ENCODE measurements at regions not wholly inside any gene's neighbourhood (a gene's known extent, or its start where the extent isn't known, plus 50 kb on each side); places are given as distances from the start of the nearest gene placed in this dataset.
"Not testable (repeated sequence)": the region's sequence is repeated elsewhere in the genome, so short reads cannot be mapped to it uniquely, and the experiment has no call there.

DNA sequence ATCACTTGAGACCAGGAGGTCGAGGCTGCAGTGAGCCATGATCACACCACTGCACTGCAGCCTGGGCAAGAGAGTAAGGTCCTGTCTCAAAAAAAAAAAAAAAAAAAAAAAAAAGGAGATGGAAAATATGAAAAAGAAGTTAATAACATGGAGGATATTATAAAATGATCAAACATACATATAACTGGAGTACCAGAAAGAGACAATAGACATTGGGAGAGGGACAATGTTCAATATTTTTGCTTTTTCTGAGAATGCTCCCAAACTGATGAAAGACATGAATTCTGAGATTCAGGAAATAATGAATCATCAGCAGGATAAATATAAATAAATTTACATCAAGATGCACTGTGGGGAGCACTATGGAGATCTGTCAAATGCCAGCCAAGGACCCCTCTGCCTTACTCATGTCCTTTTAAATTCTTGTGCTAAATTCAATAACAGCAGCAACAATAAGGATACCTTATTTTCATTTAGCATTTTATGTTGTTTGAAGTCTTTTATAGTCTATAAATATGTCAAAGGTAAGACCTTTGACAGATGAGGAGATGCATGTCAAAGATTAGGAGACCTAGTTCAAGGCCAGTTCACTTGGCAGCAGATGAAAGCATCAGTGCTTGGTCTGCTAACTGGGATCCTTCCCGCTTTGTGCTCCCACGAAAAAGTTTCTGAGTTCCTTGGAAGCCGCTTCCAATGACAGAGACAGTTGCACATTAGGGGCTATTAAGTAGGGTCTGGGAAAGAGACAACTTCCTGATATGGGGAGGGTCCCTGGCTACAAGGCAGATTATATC is 97.7 kb downstream of the TLR5 start:
- Mint-ChIP-seq H3K4me1 (no peaks in the 10 kb centered on the region), H3K4me3 (no peak overlapping the region), H3K27ac (no peak overlapping the region), H3K36me3 (ENCODE audit: low read depth) (no peaks in the 10 kb centered on the region), H3K27me3 (peaks cover 24% of the 10 kb centered on the region)
- H3K9me3 ChIP-seq (ENCODE audit: control insufficient read depth, low read length, poor library complexity, severe bottlenecking) = no peaks in the 10 kb centered on the region
- no peak for ATAC-seq
- no peak for DNase-seq

DNA sequence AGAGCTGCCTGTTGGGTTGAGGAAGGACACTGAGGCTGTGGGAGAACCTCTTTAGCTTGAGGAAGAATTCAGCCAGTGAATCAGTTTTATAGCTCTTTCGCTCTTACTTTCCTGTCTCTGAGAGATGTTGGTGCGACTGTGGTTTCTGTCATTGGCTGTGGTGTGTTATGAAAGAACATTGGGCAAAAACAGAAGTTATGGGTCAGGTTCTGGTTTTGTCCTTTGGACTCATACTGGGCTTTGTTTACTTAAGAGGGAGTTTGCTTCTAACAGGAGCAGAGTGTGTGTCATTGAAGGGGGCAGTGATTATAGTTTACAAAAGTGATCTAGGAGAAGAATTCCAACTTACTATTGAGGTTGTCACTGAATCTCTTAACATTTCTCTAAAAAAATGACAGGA is 97.0 kb downstream of the TLR5 start:
- H3K36me3 Mint-ChIP-seq (ENCODE audit: low read depth) = no peaks in the 10 kb centered on the region
- H3K27ac Mint-ChIP-seq = no peak overlapping the region
- H3K4me1 Mint-ChIP-seq = no peaks in the 10 kb centered on the region
- DNase-seq (no peak), ATAC-seq (no peak)
- H3K27me3 Mint-ChIP-seq = peaks cover 18% of the 10 kb centered on the region
- H3K9me3 ChIP-seq (ENCODE audit: control insufficient read depth, low read length, poor library complexity, severe bottlenecking) = no peaks in the 10 kb centered on the region
- H3K4me3 Mint-ChIP-seq = no peak overlapping the region

DNA sequence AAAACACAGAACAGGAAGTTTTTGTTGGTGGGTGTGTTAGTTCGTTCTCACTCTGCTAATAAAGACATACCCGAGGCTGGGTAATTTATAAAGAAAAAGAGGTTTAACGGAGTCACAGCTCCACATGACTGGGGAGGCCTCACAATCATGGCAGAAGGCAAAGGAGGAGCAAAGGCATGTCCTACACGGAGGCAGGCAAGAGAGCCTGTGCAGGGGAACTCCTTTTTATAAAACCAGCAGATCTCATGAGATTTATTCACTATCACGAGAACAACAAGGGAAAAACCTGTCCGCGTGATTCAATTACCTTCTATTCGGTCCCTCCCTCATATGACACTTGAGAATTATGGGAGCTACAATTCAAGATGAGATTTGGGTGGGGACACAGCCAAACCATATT is 96.6 kb downstream of the TLR5 start:
- not testable (repeated sequence) for H3K4me1 Mint-ChIP-seq; H3K27ac Mint-ChIP-seq; H3K9me3 ChIP-seq (ENCODE audit: control insufficient read depth, low read length, poor library complexity, severe bottlenecking); H3K4me3 Mint-ChIP-seq; H3K36me3 Mint-ChIP-seq (ENCODE audit: low read depth); ATAC-seq; DNase-seq
- H3K27me3 Mint-ChIP-seq = peaks cover 14% of the 10 kb centered on the region

DNA sequence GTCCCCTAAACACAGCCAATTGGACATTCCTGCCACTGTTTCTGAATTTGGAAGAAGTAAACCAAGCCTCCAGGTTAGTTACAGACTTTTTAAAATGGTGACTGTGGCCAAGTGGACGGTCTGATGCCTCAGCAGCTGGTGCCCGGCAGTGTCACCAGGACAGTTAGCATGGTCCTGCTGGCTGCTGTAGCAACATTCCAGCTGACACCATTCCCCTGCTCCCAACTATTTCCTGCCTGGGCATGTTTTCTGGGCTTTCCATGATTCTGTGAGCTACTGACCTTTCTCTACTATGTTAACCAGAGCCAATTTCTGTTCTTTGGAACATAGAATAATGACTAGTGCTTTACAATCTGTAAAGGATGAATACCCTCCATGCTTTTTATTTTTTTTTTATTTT is 95.0 kb downstream of the TLR5 start:
- H3K27ac Mint-ChIP-seq = no peak overlapping the region
- no peak overlapping the region for H3K4me3 Mint-ChIP-seq
- H3K9me3 ChIP-seq (ENCODE audit: control insufficient read depth, low read length, poor library complexity, severe bottlenecking) = no peaks in the 10 kb centered on the region
- ATAC-seq (no peak), DNase-seq (no peak)
- peaks cover 10% of the 10 kb centered on the region for H3K27me3 Mint-ChIP-seq
- H3K36me3 Mint-ChIP-seq (ENCODE audit: low read depth) = no peaks in the 10 kb centered on the region
- no peaks in the 10 kb centered on the region for H3K4me1 Mint-ChIP-seq

DNA sequence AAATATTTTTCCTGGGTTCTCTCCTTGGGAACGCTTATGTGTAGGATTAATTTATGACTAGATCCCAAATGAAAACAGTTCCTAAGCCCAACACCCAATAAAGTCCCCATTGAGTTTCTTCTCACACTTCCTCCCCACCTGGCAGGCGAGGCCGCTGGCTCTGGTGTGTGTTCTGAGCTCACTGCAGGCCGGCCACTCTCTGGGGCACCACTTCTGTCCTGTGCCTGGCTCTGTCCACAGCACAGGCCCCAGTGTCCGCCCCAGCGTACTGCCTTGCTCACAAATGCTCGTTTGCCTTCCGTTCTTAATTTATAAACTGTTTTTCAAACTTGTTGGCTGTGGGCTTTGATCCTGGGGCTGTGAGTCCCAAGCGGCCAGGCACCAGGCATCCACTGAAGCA is 90.6 kb downstream of the TLR5 start:
- H3K4me3 Mint-ChIP-seq = no peak overlapping the region
- no peaks in the 10 kb centered on the region for H3K9me3 ChIP-seq (ENCODE audit: control insufficient read depth, low read length, poor library complexity, severe bottlenecking)
- peaks cover 10% of the 10 kb centered on the region for H3K27me3 Mint-ChIP-seq
- DNase-seq (no peak), ATAC-seq (no peak)
- H3K36me3 Mint-ChIP-seq (ENCODE audit: low read depth) = no peaks in the 10 kb centered on the region
- H3K4me1 Mint-ChIP-seq = no peaks in the 10 kb centered on the region
- H3K27ac Mint-ChIP-seq = no peak overlapping the region

DNA sequence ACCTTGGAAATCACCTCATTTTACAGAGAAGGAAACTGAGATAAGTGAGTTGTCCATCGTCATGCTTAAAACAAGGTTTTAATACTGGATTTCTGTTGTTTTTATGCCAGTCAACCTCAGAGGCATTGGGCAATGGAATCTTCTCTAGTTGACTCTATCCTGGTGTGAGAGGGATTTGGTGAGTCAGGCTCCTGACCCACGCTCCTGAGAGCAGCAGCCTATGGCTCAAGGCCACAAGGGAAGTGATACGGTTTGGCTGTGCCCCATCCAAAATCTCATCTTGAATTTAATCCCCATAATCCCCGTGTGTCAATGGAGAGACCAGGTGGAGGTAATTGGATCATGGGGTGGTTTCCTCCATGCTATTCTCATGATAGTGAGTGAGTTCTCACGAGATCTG is 90.1 kb downstream of the TLR5 start:
- H3K36me3 Mint-ChIP-seq (ENCODE audit: low read depth) = no peaks in the 10 kb centered on the region
- H3K27ac Mint-ChIP-seq = no peak overlapping the region
- DNase-seq = no peak
- no peaks in the 10 kb centered on the region for H3K9me3 ChIP-seq (ENCODE audit: control insufficient read depth, low read length, poor library complexity, severe bottlenecking)
- ATAC-seq = no peak
- no peak overlapping the region for H3K4me3 Mint-ChIP-seq
- H3K27me3 Mint-ChIP-seq = peaks cover 10% of the 10 kb centered on the region
- H3K4me1 Mint-ChIP-seq = no peaks in the 10 kb centered on the region

DNA sequence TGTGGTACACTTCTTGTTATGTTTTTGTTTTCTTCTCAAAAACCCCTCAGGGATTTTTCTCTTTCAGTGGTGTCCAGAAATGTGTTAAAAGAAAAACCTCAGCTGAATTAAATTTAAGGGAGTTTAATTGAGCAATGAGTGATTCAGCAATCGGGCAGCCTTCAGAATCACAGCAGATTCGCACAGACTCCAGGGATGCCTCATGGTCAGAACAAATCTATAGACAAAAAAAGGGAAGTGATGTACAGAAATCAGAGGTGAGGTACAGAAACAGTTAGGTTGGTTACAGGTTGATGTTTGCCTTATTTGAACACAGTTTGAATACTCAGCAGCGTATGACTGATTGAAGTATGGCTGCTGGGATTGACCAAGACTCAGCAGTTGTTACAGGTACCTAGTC is 86.2 kb downstream of the TLR5 start:
- H3K4me3 Mint-ChIP-seq = no peak overlapping the region
- DNase-seq (no peak), ATAC-seq (no peak)
- H3K36me3 Mint-ChIP-seq (ENCODE audit: low read depth) = no peaks in the 10 kb centered on the region
- H3K27ac Mint-ChIP-seq = no peak overlapping the region
- H3K9me3 ChIP-seq (ENCODE audit: control insufficient read depth, low read length, poor library complexity, severe bottlenecking) = no peaks in the 10 kb centered on the region
- peaks cover 16% of the 10 kb centered on the region for H3K27me3 Mint-ChIP-seq
- no peaks in the 10 kb centered on the region for H3K4me1 Mint-ChIP-seq

DNA sequence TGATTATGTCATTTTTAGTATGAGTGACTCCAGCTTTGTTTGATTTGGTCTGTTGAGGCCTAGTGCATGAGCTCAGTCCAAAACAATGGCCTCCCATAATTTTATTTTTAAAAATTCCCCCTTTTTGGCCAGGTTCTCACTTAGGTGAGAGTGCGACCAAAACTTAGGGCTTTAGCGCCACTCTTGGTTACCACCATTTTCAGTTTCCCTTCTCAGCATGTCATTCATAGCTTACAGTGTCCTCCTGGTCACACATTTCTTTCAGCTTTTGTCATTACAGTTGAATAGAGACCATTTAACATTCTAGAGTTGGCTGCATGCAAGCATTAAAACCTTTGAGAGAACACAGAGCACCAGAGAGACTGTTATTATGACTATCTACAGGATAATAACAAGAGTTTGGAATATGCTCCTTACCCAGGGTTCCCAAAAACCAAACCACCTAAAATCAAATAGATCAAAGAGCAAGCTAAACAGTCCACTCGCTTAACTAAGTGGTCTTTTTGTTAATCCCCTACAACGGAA is 85.4 kb downstream of the TLR5 start:
- Mint-ChIP-seq H3K4me1 (no peaks in the 10 kb centered on the region), H3K27me3 (peaks cover 16% of the 10 kb centered on the region), H3K27ac (no peak overlapping the region), H3K36me3 (ENCODE audit: low read depth) (no peaks in the 10 kb centered on the region), H3K4me3 (no peak overlapping the region)
- DNase-seq (no peak), ATAC-seq (no peak)
- H3K9me3 ChIP-seq (ENCODE audit: control insufficient read depth, low read length, poor library complexity, severe bottlenecking) = no peaks in the 10 kb centered on the region
